Activated B cell treated with CpG ODN at 0.5 μM for 24 hours (primary cell): ENCODE measurements at regions not wholly inside any gene's neighbourhood (a gene's known extent, or its start where the extent isn't known, plus 50 kb on each side); places are given as distances from the start of the nearest gene placed in this dataset.
"Not testable (repeated sequence)": the region's sequence is repeated elsewhere in the genome, so short reads cannot be mapped to it uniquely, and the experiment has no call there.

Source experiments
- ATAC-seq: fragments of 200-7000 bp; cut with Tn5 transposase; one replicate; pipeline ENCODE4 v1.10.0; 2021; ENCODE audit warnings: low read depth, mild to moderate bottlenecking, moderate library complexity
- CTCF ChIA-PET: fragments of 350-600 bp; sonication (Branson Sonifier 250); formaldehyde crosslinking; loops from one replicate; lab custom pipeline; 2021; ENCODE audit warnings: antibody characterized with exemption; lab: Charles Lee
- POLR2A ChIA-PET: fragments of 350-600 bp; sonication (Branson Sonifier 250); formaldehyde crosslinking; loops from one replicate; lab custom pipeline; 2021; ENCODE audit warnings: antibody characterized with exemption; lab: Charles Lee
- DNase-seq: peaks from one replicate; pipeline ENCODE4 v3.0.0; 2022
- H3K27ac Mint-ChIP-seq: one replicate; pipeline ENCODE4 v1.8.0; 2020; ENCODE audit warnings: mixed read lengths
- H3K27me3 Mint-ChIP-seq: one replicate; pipeline ENCODE4 v1.8.0; 2021; ENCODE audit warnings: mixed read lengths
- H3K36me3 Mint-ChIP-seq: one replicate; pipeline ENCODE4 v1.8.0; 2021; ENCODE audit warnings: low read depth, mixed read lengths
- H3K4me1 Mint-ChIP-seq: one replicate; pipeline ENCODE4 v1.8.0; 2021; ENCODE audit warnings: mixed read lengths
- H3K4me3 Mint-ChIP-seq: one replicate; pipeline ENCODE4 v1.8.0; 2020; ENCODE audit warnings: mild to moderate bottlenecking, mixed read lengths
- H3K9me3 Mint-ChIP-seq: one replicate; pipeline ENCODE4 v1.8.0; 2020; ENCODE audit warnings: mixed read lengths
- CTCF ChIP-seq: fragments of 200-600 bp; IDR thresholded peaks from one replicate; pipeline ENCODE4 v1.8.0; 2022; ENCODE audit warnings: antibody characterized with exemption, mild to moderate bottlenecking
- intact Hi-C: fragments of 100-400 bp; cut with micrococcal nuclease; formaldehyde crosslinking; loops from one replicate; pipeline ENCODE4 v1.15.1; 2024

GRCh38 chr12:47311010-47311409 lies 231.3 kb upstream of the AMIGO2 start:
- no peak for ATAC-seq
- intact Hi-C loops = loop anchor here (5.0 kb wide), 1 partner anchor 939 kb away; the partner anchor contains the start of gene SLC38A2
- POLR2A ChIA-PET = interaction anchor here (0.9 to 2.0 kb wide), 6 partner anchors 9 to 231 kb away, joined by 3 to 7 read pairs (median 4); partner anchors contain the start of gene AMIGO2
- peaks cover 15% of the 10 kb centered on the region for H3K36me3 Mint-ChIP-seq
- CTCF ChIA-PET = interaction anchor here (1.5 to 3.8 kb wide), 3 partner anchors 49 to 278 kb away, joined by 4 to 15 read pairs (median 5); no protein-coding TSS in a partner anchor
- H3K27me3 Mint-ChIP-seq = no peaks in the 10 kb centered on the region
- TF ChIP-seq CTCF = no peak
- DNase-seq = no peak
- H3K27ac Mint-ChIP-seq = peak overlapping the region; percentile 57
- H3K4me3 Mint-ChIP-seq = no peak overlapping the region
- H3K9me3 Mint-ChIP-seq = peaks cover 4% of the 10 kb centered on the region
- peaks cover 77% of the 10 kb centered on the region for H3K4me1 Mint-ChIP-seq

DNA sequence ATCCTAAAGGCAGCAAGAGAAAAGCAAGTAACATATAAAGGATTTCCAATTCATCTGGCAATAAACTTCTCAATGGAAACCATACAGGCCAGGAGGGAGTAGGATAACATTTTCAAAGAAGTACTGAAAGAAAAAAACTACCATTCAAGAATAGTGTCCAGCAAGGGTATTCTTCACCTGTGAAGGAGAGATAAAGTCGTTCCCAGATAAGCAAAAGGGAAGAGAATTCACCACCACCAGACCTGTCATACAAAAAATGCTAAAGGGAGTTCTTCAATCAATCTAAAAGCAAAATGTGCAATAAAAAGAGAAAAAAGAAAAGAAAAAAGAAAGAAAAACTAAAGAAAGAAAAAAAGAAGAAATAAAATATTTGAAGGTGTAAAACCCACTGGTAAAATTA lies 228.9 kb upstream of the AMIGO2 start:
- ATAC-seq (no peak), DNase-seq (no peak)
- POLR2A ChIA-PET = no interaction called here
- Mint-ChIP-seq H3K4me3 (no peak overlapping the region), H3K27ac (peak overlapping the region; percentile 94), H3K4me1 (peaks cover 67% of the 10 kb centered on the region), H3K27me3 (no peaks in the 10 kb centered on the region), H3K36me3 (peaks cover 21% of the 10 kb centered on the region), H3K9me3 (peaks cover 8% of the 10 kb centered on the region)
- intact Hi-C loops = loop anchor here (5.0 to 10.0 kb wide), 2 partner anchors 399 to 1324 kb away; partner anchors contain the start of gene RPAP3
- TF ChIP-seq CTCF = no peak
- CTCF ChIA-PET = no interaction called here

DNA sequence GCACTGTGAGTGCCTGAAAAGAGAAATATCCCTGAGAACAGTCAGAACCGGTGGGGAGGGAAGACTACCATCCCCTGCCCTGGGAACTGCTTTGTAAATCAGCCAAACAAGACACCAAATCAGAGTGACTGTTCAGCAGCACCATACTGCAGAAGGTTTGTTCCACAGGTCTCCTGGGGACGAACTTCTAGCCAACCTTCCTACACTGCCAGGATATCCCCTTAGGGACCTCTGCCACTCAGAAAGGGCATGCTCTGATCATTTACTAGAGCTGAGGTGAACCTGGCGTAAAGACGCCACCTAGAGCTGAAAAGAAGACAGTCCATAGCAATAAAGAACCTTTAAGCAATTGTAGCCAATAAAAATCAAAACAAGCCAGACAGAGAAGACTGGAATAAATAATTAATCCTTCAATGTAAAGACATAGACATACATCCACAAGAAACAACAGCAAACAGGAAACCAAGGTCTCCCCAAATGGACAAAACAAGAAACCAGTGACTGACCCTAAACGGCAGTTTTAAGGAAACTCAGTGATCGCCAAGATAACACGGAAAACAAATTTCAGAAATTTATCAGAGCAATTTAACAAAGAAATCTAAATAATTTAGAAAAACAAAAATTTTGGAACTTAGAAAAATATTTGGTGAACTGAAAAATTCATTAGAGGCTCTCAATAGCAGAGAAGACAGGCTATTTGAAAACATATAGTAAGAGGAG lies 228.1 kb upstream of the AMIGO2 start:
- ATAC-seq = peak; percentile 88
- peaks cover 67% of the 10 kb centered on the region for H3K4me1 Mint-ChIP-seq
- H3K27me3 Mint-ChIP-seq = no peaks in the 10 kb centered on the region
- CTCF ChIA-PET = interaction anchor here (0.5 to 3.3 kb wide), 19 partner anchors 11 to 275 kb away, joined by 3 to 59 read pairs (median 4); partner anchors contain the start of genes AMIGO2 and PCED1B
- intact Hi-C loops = loop anchor here (1.0 to 10.0 kb wide), 11 partner anchors 31 to 1323 kb away; partner anchors contain the start of gene RPAP3
- peaks cover 11% of the 10 kb centered on the region for H3K9me3 Mint-ChIP-seq
- peak overlapping the region; percentile 94 for H3K27ac Mint-ChIP-seq
- DNase-seq = peak; percentile 33
- POLR2A ChIA-PET = interaction anchor here (0.6 to 3.7 kb wide), 20 partner anchors 10 to 275 kb away, joined by 3 to 81 read pairs (median 11); partner anchors contain the start of genes AMIGO2 and PCED1B
- peak; percentile 36 for TF ChIP-seq CTCF
- peak overlapping the region; percentile 95 for H3K4me3 Mint-ChIP-seq
- H3K36me3 Mint-ChIP-seq = peaks cover 29% of the 10 kb centered on the region

GRCh38 chr12:47306773-47307679 lies 227.3 kb upstream of the AMIGO2 start:
- Mint-ChIP-seq H3K4me1 (peaks cover 69% of the 10 kb centered on the region), H3K4me3 (peak overlapping the region; percentile 95), H3K27ac (peak overlapping the region; percentile 94), H3K36me3 (peaks cover 34% of the 10 kb centered on the region), H3K9me3 (peaks cover 12% of the 10 kb centered on the region)
- ATAC-seq = peak; percentile 47
- ChIA-PET CTCF (interaction anchor here (0.9 to 3.3 kb wide), 21 partner anchors 10 to 286 kb away, joined by 3 to 59 read pairs (median 4); partner anchors contain the start of genes AMIGO2 and PCED1B), POLR2A (interaction anchor here (0.6 to 3.7 kb wide), 32 partner anchors 10 to 274 kb away, joined by 3 to 81 read pairs (median 5); partner anchors contain the start of genes AMIGO2 and PCED1B)
- DNase-seq = peak; percentile 31
- intact Hi-C loops = loop anchor here (1.0 to 10.0 kb wide), 11 partner anchors 30 to 1322 kb away; partner anchors contain the start of gene RPAP3
- not testable (repeated sequence) for H3K27me3 Mint-ChIP-seq

DNA sequence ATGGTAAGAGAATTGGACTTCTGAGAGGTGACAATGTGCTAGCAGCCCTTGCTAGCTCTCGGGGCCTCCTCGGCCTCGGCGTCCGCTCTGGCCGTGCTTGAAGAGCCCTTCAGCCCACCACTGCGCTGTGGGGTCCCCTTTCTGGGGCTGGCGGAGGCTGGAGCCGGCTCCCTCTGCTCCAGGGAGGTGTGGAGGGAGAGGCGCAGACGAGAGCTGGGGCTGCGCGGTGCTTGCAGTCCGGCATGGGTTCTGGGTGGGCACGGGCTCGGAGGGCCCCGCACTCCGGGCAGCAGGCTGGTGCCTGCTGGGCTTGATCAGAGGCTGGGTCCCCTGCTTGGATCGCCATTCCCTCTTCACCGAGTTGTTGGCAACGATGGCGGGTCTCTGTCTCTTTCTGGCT lies 226.4 kb upstream of the AMIGO2 start:
- Mint-ChIP-seq H3K4me1 (peaks cover 68% of the 10 kb centered on the region), H3K27ac (no peak overlapping the region), H3K4me3 (peak overlapping the region; percentile 95), H3K27me3 (no peaks in the 10 kb centered on the region), H3K9me3 (peaks cover 9% of the 10 kb centered on the region), H3K36me3 (peaks cover 39% of the 10 kb centered on the region)
- ATAC-seq (no peak), DNase-seq (no peak)
- POLR2A ChIA-PET = interaction anchor here (0.6 to 3.7 kb wide), 28 partner anchors 9 to 274 kb away, joined by 3 to 81 read pairs (median 6); partner anchors contain the start of genes AMIGO2 and PCED1B
- TF ChIP-seq CTCF = no peak
- CTCF ChIA-PET = interaction anchor here (0.9 to 3.3 kb wide), 10 partner anchors 27 to 285 kb away, joined by 3 to 59 read pairs (median 4); partner anchors contain the start of genes AMIGO2 and PCED1B
- intact Hi-C loops = loop anchor here (2.0 to 10.0 kb wide), 3 partner anchors 29 to 1321 kb away; partner anchors contain the start of gene RPAP3
